ENCODE measurements at regions not wholly inside any gene's neighbourhood (a gene's known extent, or its start where the extent isn't known, plus 50 kb on each side); places are given as distances from the start of the nearest gene placed in this dataset.
"Not testable (repeated sequence)": the region's sequence is repeated elsewhere in the genome, so short reads cannot be mapped to it uniquely, and the experiment has no call there.

DNA sequence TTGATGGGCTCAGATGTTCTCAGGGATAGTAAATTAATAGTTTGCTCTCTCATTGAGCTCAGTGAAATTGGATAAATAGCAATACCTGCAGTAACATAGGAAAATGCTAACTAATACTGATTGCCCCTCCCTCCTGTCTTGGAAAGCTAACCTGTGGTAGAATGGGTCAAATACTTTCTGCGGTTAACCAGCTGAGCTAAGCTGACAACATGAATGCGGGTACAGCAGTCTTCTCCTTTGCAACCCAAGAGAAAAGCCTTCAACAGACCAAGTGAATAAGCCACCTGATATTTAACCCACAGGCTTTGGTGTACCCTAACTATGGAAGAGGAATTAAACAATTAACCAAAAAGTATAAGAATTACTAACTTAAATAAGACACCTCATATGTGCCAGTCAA, 408.3 kb upstream of the MAF start:
- no peak for DNase-seq (ENCODE audit: low spot score)

DNA sequence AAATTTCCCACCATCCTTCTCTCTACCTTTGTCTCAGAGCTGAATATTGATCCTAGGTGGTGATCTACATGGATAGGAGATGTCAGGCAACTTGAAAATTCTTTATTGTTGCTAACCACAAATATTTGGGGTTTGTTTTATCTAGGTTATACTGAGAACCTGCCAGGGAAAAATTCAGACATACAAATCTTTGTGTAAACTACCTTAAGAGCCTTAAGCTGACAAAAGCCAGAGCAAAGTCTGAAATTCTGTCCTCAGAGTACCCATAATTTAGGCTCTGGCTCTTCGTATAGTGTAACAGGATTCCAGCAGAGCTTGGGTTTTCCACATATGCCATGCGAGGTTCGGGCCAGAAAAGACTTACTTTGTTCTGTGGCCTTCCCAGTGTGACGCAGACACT, 406.7 kb upstream of the MAF start:
- peak; percentile 14 for DNase-seq (ENCODE audit: low spot score)

DNA sequence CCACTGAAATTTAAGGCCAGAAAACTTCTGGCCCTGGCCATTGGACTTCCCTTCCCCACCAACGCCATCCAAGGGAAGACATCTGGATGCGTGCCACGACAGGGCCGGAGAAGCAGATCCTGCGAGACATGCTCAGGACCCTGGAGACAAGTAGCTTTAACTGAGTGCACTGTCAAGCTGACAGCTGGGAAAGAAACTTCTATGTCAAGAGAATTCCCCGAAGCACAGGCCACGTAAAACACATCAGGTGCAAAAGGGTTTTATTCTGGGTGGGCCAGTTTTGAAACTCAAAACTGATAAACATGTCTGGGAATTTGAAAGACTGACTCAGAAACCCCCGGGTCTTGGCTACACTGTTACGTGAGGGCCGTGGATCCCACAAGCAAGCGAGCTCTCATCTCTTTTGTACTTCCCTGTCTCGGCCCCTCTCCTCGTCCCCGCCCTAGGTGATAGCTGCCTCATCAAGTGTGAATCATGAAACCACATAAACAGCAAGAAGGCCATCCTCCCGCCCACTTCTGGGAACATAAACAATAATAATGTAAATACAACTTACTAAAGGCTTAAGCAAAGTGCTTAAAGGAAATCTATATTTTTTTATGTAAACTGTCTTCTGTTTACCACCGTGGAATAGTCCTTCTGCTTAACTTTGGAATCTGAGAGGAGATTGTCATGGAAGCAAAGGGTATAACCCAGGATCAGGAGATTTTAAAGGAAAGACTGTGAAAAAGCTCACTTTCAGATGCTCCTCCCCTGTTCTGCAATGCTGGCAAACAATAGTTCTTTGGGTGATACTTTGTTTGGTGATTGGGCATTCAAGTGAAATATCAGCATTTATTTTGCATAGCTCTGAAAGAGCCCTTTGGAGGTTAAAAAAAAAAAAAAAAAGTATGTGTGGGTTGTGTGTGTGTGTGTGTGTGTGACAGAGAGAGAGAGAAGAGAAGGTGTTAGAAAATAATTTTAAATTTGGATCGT, 406.0 kb upstream of the MAF start:
- DNase-seq (ENCODE audit: low spot score): peak; percentile 73

DNA sequence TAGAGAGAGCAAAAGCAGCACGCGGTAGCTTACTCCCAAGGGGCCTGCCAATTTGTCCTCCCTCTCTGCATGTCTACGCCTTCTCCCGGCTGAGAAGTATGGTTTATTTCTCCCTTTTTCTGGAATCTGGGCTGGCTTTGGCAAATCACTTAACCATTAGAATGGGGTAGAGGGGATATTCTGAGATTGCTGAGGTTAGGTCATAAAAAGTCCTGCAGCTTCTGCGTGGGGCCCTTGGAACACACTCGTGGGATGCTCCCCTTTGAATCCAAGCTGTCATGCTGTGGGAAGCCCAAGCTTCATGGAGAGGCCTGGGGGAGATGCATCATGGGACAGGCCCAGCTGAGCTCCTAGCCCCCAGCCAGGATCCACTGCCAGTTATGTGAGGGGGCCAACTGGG, 403.6 kb upstream of the MAF start:
- DNase-seq (ENCODE audit: low spot score): no peak

DNA sequence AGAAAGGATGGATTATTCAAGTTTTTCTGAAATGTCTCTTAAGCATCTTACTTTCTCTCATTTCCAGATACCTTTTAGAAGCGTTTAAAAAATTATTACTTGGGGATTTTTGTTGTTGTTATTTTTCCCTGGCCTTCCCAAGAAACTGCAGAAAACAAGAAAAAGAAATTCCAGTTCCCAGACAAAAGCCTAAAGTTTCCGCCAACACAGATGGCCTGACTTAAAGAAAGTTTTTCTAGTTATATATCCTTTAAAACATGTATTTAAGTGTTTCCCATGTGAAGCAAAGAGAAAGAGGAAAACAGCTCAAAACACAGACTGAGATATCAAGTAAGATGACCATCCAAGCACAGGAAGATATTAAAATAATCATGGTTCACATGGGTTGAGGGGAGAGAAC, 401.7 kb upstream of the MAF start:
- no peak for DNase-seq (ENCODE audit: low spot score)

DNA sequence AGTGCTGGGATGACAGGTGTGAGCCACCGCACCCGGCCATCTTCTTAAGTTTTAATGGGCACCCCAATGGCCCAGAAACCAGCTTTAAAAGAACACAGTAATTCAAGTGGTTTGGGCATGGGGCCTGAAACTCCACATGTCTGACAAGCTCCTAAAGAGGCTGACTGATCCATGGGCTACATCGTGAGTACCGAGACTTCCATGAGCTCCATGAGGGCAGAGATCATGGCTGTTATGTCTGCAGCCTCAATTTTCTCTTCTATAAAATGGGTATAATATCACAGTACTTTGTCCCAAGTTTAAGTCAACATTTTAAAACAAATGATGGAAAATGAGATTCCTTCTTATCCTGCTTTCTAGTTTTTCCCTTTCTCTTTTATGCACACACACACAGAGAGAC, 397.6 kb upstream of the MAF start:
- DNase-seq (ENCODE audit: low spot score): no peak

DNA sequence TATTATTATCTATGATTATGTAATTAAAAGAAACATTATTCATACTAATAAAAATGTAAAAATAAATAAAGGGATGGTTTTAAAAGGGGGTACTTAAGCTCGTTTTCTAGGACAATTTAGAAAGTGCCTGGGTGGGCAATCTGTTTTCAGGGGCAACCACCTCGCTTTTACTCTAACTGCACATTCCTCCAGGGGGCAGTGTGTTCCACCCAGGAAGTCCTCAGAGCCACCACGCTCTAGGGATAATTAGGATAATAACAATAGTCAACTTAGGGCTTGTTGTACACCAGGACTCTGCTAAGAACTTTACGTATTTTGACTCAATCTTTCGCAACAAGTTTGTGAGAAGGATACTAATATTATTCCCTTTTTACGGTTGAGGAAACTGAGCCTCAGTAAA, 396.7 kb upstream of the MAF start:
- DNase-seq (ENCODE audit: low spot score): no peak

DNA sequence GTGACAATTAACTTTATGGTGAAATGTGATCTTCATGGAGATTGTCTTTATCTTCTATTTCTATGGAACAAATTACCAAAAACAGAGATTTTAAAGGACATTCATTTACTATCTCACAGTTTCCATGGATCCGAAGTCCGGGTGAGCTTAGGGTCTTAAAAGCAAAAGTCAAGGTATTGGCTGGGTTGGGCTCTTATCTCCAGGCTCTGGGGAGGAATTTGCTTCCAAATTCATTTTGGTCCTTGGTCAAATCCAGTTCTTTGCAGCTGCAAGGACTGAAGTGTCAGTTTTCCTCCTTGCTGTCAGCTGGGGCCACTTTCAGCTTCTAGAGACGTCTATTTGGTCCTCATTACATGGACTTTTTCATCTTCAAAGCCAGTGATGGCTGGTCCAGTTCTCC, 395.8 kb upstream of the MAF start:
- no peak for DNase-seq (ENCODE audit: low spot score)

DNA sequence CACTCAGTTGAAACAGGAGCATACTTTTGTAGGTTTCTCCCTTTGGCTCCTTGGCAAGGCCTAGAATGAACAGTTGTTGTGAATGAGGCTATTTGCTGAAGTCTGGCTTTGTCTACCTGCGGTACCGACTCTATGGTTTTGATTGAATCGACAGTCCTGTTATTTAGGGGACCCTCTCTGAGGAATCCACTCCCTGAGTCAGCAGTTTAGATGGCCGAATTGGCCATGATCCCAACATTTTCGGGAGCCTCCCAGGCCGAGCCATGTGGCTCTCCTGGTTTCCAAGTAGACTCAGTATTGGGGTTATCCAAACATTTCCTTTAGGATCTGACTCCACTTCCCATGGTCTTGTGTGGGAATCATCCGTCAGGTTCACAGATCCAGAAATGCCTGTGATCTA, 394.8 kb upstream of the MAF start:
- no peak for DNase-seq (ENCODE audit: low spot score)

DNA sequence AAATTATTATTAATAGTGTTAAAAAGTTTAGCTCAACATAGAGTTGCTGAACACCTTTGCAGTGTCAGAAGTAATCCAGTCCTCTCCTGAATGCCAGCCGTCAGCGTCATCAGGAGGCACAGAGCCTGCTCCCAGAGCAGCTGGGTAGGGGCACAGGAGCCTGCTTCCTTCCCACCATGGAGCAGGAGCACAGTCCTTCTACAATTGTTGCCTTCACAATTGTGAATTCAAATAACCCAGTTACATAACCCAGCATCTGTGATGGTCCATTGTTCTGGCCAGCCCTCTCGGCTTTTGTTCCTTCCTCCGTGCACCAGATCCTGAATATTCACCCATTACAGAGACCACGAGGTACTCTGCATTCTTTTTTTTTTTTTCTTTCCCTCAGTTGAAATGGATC, 393.9 kb upstream of the MAF start:
- DNase-seq (ENCODE audit: low spot score): no peak

DNA sequence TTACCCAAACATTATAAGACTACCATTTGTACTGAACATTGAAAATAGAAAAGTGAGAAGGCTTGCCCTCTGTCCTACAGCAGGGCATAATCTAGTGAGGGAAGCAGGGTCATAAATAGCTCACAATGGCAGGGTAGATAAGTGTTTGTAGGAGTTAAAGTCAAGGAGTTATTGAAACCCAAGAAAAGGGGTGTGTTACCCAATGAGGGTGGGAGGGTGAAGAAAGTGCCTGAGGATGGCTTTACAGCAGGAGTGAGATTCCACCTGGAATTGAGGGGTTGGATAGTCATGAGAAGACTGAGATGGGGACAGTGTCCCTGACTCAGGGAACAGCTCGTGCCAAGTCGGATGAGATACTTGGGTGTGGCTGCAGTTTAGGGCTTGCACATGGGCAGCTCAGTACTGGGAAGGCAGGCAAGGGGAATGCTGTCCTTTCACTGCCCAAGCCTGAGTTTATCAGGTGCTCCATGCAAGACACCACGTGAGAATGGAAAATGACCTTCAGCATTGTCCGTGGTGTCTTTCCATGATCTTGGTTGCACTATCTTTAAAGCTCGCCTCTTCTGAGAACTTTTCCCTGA, 393.2 kb upstream of the MAF start:
- no peak for DNase-seq (ENCODE audit: low spot score)

DNA sequence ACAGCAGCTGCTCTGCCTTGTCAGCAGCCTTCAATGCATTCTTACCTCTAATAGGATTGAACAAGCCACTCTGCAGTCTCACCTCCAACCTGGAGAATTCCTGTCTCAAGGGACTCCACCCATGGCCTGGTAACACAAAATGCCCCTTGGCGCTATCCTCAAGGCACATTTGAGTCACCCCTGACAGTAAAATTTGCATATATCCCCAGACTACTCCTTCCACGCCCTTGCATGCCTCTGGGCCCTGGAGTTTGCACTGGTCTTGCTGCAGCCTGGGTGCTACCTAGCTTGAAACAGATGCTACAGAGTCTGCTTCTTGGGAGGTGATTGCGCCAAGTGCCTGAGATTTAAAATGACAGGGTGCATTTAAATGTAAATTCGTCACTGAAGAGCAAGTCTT, 391.4 kb upstream of the MAF start:
- no peak for DNase-seq (ENCODE audit: low spot score)

DNA sequence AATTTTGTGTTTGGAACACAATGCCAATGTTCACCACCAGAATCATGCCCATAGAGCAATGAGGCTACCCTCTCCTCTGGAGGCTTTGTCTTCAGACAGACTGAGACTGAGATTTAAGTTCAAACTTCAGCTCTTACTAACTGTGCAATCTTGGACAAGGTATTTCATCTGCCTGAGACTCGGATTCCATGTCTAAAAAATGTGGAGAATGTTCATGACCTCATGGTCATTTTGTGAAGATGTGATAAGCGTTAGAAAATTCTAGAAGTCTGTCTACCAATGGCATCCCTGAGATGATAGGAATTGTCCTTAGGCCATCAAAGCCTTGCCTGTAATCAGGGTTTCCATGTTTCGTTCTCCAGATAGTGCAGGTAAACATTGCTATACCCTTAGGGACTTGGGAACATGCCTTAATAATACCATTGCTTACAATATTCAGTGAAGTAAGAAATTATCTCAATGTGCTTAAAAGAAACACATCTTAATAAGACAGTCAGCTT, 388.2 kb upstream of the MAF start:
- DNase-seq (ENCODE audit: low spot score): no peak

DNA sequence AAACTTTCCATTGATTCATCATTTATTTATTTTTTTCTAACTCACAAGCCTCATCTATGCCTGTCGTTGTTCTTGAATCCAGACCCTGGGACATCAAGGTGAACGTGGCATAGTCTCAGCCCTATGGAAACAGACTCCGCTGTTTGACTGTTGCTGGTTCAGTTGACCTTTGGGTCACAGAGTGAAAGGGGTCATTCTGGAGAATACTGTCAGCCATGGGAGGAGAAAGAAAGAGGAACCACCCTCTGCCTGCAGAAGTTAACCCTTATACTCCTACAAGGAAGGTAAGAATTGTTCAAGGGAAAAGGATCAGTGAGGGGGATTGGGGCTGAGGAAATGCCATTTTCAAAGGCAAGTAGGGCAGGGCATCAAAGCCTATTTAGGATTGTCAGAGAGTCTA, 387.6 kb upstream of the MAF start:
- DNase-seq (ENCODE audit: low spot score): no peak

DNA sequence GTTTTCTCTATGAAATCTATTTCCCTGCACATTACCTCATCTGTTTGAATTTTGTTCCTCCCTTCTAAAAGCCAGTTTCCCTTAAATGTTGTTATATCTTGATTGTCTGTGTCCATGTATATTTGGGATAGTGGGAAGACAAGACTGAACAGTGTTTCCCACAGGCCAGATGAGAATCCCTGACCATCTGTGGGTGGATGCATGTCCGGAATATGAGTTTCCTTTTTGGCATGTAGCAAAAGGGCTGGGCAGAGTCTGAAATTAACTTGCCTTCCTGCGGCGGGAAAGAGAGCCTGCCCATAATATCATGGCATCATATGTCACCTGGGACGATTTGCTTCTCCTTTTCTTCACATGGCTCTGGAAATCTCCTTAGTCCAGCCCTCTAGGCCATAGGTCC, 385.8 kb upstream of the MAF start:
- no peak for DNase-seq (ENCODE audit: low spot score)

DNA sequence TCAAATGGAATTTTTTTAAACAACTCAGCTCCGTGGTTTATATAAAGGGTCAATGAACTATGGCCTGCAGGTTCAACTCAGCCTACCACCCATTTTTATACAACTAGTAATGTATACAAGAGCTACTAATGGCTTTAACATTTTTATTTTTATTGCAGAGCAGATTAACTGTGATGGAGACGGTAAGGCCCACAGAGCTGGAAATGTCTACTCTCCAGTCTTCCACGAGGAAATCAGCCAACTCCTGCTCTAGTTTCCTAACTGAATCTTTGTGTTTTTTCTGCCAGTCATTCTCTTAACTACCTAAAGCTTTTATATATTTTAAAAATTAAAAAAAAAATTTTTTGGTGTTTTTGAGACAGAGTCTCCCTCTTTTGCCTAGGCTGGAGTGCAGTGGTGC, 385.1 kb upstream of the MAF start:
- no peak for DNase-seq (ENCODE audit: low spot score)

DNA sequence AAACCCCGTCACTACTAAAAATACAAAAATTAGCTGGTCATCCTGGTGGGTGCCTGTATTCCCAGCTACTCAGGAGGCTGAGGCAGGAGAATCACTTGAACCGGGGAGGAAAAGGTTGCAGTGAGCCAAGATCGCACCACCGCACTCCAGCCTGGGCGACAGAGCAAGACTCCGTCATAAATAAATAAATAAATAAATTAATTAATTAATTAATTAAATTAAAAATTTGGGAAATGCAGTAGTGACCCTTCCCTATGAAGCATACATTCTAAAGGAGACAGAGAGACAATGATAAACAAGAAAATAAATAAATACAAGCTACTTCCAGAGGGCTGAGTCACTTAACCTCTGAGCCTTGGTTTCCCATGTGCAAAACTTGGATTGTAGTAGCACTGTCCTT, 383.6 kb upstream of the MAF start:
- not testable (repeated sequence) for DNase-seq (ENCODE audit: low spot score)

DNA sequence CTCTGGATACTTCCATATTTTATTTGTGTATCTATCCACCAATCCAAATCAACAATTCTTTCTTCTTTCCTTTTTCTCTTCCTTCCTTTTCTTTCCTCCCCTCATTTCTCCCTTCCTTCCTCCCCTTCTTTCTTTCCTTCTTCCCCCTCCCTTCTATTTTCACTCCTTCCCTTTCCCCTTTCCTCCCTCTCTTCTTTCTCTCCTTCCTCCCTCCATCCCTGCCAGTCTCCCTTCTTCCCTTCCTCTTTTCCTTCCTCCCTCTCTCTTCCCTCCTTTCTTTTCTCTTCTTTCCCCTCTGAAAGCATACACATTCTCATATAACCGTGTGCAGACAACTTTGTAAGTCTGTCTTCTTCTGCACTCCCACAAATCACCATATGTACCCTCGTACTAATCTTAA, 382.3 kb upstream of the MAF start:
- DNase-seq (ENCODE audit: low spot score): no peak

DNA sequence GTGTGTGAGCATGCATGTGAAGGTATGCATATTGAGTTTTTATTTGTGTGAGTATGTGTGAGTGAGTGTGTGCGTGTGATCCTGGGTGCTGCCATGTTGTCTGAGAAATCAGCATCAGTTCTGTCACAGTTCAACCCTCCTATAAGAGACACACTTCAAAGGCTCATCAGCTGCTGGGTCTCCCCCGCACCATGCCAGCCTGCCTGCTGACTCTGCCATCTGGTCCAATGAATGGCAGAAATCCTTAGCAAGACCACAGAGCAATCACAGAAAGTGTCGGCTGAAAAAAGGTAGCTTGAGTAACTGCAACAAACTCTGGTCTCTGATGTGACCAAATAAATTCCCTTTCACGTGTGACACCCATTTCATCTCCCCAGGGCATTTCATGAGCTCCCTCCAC, 381.8 kb upstream of the MAF start:
- peak; percentile 5 for DNase-seq (ENCODE audit: low spot score)

DNA sequence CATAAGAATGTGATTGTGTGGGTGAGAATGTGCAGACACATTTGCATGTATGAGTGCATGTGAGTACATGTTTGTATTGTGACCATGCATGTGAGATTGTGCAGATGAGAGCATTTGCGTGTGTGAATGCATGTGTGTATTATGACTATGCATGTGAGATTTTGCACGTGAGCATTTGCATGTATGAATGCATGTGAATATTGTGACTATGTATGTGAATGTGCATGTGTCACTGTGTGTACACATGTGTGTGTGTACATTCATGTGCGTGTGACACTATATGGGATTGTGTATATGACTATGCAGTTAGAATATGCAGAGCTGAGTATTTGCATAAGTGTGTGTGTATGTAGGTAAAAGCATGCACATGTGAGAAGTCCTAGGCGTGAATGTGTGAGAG, 381.3 kb upstream of the MAF start:
- DNase-seq (ENCODE audit: low spot score): no peak

DNA sequence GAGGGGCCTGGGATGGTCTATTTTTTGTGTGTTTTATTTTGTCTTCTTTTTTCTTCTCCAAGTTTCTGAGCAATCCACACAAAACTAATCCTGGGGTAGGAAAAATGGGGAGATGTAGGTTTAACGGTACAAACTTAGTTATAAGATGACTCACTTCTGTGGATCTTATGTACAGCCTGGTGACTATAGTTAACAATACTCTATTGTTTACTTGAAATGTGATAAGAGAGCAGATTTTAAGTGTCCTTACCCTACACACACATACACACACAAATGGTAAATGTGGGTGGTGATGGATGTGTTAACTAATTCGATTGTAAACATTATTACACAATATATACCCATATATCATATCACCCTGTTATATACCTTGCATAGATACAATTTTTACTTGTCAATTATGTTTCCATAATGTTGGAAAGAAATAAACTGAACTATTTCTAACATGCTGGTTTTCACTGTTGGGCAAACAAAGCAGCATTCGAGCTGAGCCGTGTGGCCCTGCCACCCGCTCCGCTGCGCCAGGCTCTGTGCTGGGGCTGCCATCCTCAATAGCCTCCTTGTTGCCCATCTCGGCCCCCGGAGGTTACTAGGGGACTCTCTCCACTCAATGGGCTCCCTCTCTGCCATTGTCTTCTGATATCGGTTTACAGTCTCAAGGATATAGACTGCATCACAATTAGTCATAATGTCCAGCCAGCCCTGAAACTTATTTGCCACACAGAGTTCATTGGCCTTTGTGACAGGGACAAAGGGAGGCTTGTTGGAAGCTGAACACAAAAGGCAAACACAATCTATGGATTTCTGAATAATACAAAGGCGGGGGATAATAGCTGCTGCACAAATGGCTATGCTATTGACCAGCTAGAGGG, 380.3 kb upstream of the MAF start:
- DNase-seq (ENCODE audit: low spot score): peak; percentile 58

DNA sequence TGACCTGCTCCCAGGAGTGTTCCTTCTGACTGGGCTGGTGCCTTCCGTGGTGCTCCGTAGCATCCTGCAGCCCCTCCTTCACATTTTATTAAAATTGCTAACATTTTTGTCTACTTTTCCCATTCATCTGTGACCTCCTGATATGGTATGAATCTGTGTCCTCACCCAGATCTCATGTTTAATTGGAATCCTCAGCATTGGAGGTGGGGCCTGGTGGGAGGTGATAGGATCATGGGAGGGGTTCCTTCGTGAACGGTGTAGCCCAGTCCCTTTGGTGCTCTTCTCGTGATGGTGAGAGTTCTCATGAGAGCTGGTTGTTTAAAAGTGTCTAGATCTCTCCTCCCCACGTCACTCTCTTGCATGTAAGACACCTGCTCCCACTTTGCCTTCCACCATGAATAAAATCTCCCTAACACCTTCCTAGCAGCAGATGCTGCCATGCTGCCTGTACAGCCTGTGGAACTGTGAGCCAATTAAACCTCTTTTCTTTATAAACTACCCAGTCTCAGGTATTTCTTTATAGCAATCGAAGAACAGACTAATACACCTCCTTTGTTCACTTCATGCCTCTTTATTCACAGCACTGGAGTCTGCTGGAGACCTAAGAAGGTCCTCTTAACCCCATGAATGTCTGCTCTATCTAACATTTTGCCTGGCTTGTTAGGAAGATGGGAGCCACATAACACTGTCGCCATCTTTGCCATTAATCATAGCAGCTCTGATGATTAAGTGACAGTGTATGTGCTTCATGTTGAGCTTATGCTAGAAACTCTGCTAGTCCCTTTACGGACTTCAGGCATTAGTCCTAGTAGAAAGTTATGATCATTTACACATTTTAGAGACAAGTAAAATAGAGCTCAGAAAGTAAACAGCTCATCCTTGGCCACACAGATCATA, 377.7 kb upstream of the MAF start:
- no peak for DNase-seq (ENCODE audit: low spot score)
